HG03439 (cell line): ENCODE measurements at regions not wholly inside any gene's neighbourhood (a gene's known extent, or its start where the extent isn't known, plus 50 kb on each side); places are given as distances from the start of the nearest gene placed in this dataset.
"Not testable (repeated sequence)": the region's sequence is repeated elsewhere in the genome, so short reads cannot be mapped to it uniquely, and the experiment has no call there.

Experiments used
- ATAC-seq: cut with Tn5 transposase; IDR thresholded peaks from one replicate; pipeline ENCODE4 v1.9.1; 2021; ENCODE audit warnings: mild to moderate bottlenecking, moderate library complexity; ENCODE audit not compliant: unreplicated experiment

GRCh38 chr2:236632295-236633218 lies 62.9 kb downstream of the ACKR3 start:
- no peak for ATAC-seq

DNA sequence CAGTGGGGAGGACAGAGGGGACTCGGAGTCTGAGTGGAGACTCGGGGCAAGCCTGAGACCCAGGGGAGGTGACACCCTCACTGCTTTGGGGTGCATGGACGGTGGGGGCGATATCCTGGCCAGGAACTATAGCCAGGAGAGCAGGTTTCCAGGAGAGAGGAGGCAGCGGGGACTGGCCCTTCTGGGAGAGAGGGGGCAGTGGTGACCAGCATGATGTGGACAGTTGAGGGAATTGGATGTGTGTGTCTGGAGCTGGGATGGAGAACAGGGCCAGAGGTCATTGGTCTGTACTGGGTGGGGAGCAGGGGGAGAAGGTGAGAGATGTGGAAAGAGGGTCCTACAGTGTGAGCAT lies 63.6 kb downstream of the ACKR3 start:
- ATAC-seq: no peak

DNA sequence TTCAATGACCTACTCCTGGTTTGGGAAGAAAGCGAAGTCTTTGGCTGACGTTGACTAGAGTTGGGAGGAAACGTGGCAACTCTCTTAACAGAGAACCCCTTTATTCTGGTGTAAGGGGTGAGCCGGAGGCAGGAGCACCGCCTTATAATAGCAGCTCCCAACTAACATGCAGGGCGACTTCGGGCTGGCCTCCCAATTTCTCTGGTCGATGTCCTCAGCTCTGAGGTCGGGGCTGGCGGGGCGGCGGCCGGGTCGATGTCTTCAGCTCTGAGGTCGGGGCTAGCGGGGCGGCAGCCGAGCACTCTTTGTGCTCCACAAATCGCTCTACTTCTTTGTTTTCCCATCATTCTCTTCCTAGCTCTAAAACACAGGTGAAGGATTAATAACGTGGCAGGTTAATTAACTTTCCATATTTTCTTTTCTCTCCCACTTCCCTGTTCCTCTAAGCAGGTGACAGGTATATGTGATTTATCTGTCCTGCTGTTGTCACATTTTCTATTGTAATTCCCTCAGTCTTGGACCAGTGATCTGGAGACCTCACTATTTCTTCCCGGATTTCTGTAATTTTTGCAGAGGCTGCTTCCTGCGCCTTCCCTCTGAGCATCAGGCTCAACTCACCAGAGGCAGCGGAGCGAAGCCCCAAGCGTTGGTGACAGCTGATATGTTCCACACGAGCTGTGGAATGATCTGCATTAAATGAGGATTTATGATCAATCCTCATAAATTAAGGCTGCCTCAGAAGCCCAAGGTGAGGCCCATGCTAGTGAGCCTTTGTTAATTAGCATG lies 64.3 kb downstream of the ACKR3 start:
- ATAC-seq: no peak

DNA sequence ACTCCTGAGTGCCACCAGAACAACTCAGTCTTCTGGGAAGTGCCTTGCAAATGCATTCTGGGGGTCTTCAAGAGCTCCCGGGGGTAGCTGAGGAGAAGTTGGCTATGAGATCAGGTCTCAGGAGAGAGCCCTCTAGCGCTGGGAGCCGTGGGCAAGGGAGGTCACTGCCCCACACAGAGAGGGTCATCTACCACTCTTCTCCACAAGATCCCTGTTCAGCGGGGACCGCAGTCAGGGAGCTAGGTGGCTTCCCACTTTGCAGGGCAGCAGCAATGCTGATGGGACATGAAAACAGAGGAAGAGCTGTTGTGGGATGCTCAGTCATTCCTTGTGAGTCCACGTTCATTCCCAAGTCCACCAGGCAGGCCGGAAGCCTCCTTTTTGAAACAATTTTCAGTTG lies 66.6 kb downstream of the ACKR3 start:
- no peak for ATAC-seq

GRCh38 chr2:236636714-236637470 lies 67.3 kb downstream of the ACKR3 start:
- no peak for ATAC-seq

DNA sequence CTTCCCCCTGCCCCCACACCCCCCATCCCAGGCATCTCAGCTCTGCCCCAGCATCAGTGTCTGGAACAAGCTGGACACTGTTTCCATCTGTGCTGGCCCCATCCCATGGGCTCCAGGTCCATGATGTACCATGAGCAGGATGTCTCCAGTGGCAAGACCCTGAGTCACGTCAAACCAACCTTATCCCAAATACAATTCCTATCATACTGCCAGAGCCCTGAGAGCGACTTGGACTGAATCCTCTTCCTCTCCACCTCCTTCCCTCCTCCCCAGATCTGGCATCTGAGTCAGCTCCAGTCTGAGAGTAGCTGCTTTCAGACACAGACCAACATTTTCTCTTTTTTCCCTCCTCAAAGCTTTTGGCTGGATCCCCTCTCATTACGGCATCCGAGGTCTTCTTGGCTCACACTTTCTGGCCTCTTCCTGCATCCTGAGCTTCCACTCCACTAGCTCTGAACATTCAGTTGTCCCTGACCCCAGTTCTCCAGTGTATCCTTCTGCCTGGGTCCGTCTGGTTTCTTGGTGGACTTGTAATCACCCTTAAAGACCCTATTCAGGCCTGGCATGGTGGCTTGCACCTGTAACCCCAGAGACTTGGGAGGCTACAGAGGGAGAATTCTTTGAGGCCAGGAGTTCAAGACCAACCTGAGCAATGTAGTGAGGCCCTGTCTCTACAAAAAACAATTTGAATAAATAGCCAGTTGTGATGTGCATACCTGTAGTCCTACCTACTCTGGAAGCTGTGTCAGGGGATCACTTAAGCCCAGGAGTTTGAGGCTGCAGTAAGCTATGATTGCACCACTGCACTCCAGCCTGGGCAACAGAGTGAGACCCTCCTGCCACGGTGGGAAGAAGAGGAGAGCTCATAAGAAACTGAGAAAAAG lies 68.3 kb downstream of the ACKR3 start:
- no peak for ATAC-seq

DNA sequence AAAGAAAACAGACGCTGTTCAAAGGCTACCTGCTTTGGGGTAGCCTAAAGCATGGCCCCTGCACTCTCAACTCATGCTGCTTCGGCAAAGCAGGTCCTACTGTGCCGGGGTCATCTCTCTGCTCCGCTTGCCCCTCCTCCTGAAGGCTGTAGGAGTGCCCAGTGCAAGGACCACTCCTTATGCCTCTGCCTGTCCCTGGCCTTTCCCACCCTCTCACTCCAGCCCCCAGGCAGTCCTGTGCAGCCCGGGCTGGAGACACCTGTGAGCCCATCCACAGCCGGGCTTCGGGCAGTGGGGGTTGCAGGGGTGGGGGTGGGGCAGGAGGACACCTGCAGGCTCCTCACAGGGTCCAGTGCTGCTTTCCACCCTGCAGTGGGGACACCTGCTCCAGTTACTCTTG lies 69.1 kb downstream of the ACKR3 start:
- no peak for ATAC-seq

DNA sequence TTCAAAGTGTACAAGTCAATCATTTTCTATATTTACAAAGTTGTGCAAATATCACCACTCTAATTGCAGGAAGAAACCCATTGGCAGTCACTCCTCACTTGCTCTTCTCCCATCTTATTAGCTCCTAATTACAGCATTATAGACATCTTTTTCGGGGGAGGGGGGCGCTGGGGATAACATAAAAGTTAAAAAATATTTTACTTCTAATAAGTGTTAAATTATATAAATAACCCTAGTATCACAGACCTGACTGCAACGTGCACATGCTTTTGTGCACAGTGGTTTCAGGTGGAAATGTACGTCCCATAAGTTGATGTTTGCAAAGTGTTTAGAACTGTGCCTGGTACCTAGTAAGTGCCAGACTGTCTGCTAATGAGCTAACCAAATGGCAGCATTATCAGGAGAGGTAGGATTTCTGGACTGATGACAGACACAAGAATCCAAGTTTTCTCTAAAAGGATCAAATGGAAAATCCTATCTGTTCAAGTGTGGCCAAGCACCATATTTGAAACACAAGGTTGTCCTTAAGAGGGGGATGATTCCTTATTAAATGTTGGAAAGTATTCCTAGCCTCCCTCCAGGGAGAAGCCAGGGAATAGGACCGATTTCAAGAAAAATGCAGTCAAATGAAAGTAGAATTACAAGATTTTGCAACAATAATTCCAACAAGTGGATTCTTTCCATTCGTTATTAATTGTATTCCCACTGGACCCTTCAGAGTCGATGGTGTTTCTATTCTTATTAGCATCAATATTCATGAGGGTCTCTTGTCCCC lies 70.0 kb downstream of the ACKR3 start:
- no peak for ATAC-seq

- no peak for ATAC-seq
Observed at GRCh38 chr2:236641051-236641726, 71.6 kb downstream of the ACKR3 start.

DNA sequence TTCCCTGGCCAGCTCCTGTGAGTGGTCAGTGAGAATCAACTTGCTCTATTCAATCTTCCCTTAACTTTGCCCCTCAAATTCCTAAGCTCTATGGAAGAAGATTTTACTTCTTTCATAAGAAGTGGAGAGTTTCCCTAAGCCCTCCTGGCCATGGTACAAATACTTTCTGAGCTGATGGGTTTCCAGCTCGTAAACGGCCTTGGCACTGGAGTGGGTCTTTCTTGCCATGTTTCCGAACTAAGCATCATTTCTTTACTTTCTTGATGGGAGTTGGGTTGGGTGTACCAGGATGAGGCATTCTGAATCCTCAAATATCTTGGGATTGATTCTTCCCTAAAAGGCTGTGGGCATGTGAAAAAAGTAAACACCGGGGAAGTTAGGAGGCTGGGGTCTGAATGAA lies 72.5 kb downstream of the ACKR3 start:
- no peak for ATAC-seq

DNA sequence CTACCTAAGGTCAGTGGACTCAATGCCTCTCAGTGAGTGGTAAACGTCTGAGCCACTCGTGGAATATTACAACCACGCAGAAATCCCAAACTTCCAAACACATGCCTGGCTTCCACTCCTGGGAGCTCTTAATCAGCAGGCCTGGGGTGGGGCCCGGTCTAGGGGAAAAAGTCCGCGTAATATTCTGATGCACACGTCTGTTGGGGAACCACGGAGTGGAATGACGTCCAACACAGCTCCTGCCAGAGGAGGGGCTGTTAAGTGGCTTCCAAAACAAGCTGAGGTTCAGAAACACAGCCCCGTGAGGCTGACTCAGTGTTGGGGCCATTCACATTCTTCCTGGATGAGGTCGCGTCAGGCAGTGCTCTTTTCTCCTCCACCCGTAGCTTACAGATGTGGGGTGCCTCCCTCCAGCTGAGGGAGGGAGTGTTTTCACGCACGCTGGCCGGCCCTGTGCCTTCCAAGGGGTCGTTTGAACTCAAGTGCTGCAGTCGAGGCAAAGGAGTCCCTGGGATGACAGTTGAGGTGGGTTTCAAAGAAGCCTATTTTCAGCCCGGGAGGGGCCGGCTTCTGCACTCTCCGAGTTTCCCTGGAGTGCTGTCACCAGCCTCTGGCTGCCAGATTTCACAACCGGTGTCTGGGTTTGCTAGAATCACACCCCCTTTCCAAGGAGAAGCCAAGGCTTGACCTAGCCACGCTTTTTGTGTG lies 73.1 kb downstream of the ACKR3 start:
- ATAC-seq: no peak

DNA sequence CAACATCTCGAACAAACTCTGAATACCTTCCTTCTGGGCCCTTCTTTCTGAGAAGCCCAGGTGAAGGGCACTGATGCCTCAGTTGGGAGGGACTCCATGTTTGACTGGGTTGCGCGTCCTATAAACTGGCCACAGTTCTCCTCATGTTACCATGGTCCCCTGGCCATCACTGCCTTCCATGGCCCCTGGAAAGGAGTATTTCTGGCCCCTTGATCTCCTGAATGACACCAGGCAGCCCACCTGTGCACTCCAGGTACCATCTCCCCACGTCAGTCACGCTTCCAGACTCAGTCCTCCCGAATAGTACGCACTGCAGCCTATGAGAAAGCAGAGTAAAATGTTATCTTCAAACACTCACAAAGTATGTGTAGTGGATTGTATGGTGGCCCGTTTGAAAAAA lies 73.9 kb downstream of the ACKR3 start:
- no peak for ATAC-seq

DNA sequence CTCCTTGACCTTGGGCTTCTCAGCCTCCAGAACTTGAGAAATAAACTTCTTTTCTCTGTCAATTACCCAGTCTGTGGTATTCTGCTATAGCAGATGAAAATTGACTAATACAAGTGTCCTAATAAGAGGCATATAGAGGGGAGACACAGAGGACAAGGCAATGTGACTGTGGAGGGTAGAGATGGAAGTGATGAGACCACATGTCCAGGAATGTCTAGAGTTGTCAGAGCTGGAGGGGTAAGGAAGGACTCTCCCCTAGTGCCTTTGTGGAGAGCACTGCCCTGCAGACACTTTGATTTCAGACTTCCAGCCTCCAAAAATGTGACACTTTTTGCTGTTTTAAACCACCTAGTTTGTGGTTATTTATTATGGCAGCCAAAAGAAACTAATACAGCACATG lies 74.4 kb downstream of the ACKR3 start:
- ATAC-seq: no peak

DNA sequence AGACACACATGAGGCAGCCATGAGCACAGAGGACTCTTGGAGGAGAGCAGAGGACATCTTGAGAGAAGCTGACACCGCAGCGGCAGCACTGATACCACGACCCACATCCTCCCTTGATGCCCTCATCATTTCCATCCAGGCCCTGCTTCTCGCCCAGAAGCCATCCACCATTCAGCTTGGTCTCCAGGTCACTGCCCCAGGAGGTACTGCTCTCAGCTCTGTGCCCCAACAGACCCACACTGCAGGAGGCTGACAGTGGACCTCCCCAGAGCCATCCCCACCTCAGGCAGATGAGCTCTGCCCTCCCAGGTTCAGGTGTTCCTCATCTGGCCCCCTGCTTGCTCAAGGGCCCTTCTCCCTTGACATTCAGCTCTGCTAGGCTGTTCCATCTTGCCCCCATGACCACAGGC lies 74.9 kb downstream of the ACKR3 start:
- ATAC-seq: no peak

- ATAC-seq: not testable (repeated sequence)
Observed at GRCh38 chr2:236645141-236645540, 75.5 kb downstream of the ACKR3 start.

GRCh38 chr2:236646441-236646840 lies 76.8 kb downstream of the ACKR3 start:
- no peak for ATAC-seq

DNA sequence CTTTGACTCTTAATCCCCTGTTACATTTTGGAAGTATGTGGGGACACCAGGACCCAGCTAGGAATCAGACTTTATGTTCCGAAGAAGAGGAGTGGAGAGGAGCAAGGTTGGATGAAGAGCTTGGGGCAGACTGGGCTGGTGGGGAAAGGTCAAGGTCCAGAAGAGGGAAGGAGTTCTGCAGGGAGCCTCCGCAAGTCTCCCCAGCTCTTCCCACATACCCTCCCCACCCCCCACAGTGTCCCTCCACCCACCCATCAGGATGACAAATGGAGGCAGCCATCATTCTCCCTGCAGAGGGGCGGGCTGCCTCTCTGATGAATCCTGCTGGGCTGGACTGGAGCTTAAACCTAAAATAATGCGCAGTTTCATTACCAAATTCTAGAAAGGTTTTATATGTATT lies 77.2 kb downstream of the ACKR3 start:
- no peak for ATAC-seq

GRCh38 chr2:236647621-236648020 lies 78.0 kb downstream of the ACKR3 start:
- no peak for ATAC-seq

DNA sequence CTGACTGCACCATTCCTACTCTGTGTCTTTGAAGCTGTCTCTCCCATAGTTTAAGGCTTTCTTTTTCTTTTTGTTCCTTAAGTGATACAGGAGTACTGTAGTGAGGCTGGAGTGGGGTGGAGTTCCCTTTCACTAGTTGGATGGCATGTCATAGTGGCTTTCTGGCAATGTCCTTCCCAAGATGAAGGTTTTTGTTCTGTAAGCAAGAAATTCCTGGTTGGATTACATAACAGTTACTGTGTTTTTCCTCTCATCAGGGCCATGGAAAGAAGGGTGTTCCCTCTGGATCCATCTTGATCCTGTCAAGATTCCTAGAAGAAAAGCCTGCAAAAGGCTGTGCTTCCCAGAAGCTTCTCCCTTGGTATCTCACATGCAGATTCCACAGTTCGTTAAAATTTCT lies 84.2 kb downstream of the ACKR3 start:
- ATAC-seq: no peak
